Ovary (tissue), 7 donors: ENCODE measurements at regions not wholly inside any gene's neighbourhood (a gene's known extent, or its start where the extent isn't known, plus 50 kb on each side); places are given as distances from the start of the nearest gene placed in this dataset.

ENCODE experiments used
- DNase-seq, 5 donors: peaks; one replicate each; pipeline ENCODE4 v3.0.0-alpha.2; 2019 to 2020
- H3K27ac ChIP-seq, 2 donors: fragments of 200-600 bp; one replicate each; pipeline versions ENCODE4 v1.5.1 to v1.8.0; 2019 to 2022
- H3K27me3 ChIP-seq: fragments of 200-600 bp; one replicate; pipeline ENCODE4 v1.8.0; 2022
- H3K36me3 ChIP-seq: fragments of 200-600 bp; sonication (generic); one replicate; pipeline ENCODE4 v1.5.1; 2019
- H3K4me1 ChIP-seq: one replicate; pipeline ENCODE4 v1.8.1; 2013; ENCODE audit warnings: mild to moderate bottlenecking, moderate library complexity; ENCODE audit not compliant: insufficient read depth
- H3K4me3 ChIP-seq: fragments of 200-600 bp; sonication (generic); one replicate; pipeline ENCODE4 v1.5.1; 2017
- H3K9me3 ChIP-seq, 2 donors: fragments of 200-600 bp in 1 of 2; sonication (generic) in 1 of 2; one replicate each; pipeline versions ENCODE4 v1.5.1 to v1.8.1; 2013 to 2019; ENCODE audit warnings: mild to moderate bottlenecking in 1 of 2, moderate library complexity in 1 of 2
- EP300 ChIP-seq: sonication (generic); formaldehyde crosslinking; IDR thresholded peaks from one replicate; pipeline ENCODE4 v1.6.1; 2017; ENCODE audit warnings: antibody characterized with exemption
- POLR2A ChIP-seq: fragments of 450-650 bp; IDR thresholded peaks from one replicate; pipeline ENCODE4 v1.6.1; 2017; ENCODE audit warnings: antibody characterized with exemption, mild to moderate bottlenecking, moderate library complexity
- WGBS, 3 donors: extraction: QIAGEN DNeasy Blood & Tissue Kit in 1 of 3; methylation state at CpG; one replicate each; pipeline versions ENCODE4 v1.1.5 to v1.1.7; 2013 to 2017; 5-methylcytosine and 5-hydroxymethylcytosine counted together
- intact Hi-C, 4 donors: fragments of 100-400 bp; cut with DNase I; formaldehyde crosslinking; loops; one replicate each; pipeline versions ENCODE4 v1.11.0 to v1.15.1; 2022 to 2023
- TF ChIP-seq, protein P1 (sequence below), 3 donors: fragments of 450-650 bp in 2 of 3; fragments of 200-600 bp in 1 of 3; IDR thresholded peaks; one replicate each; pipeline versions ENCODE4 v1.5.1 to v1.8.0; 2016 to 2022; ENCODE audit warnings: antibody characterized with exemption in 3 of 3, mild to moderate bottlenecking in 1 of 3
- donor health status: DM: no; HTN: no; CAD: no; lungs with moderate emphysema.
- donor health status: DM: no; HTN: no; CAD: no.
- donor health status: Bipolar disorder and iron deficiency.
- donor health status: DM: no; HTN: no; CAD: no.
- donor health status: DM: yes; HTN: yes; CAD: no.

DNA sequence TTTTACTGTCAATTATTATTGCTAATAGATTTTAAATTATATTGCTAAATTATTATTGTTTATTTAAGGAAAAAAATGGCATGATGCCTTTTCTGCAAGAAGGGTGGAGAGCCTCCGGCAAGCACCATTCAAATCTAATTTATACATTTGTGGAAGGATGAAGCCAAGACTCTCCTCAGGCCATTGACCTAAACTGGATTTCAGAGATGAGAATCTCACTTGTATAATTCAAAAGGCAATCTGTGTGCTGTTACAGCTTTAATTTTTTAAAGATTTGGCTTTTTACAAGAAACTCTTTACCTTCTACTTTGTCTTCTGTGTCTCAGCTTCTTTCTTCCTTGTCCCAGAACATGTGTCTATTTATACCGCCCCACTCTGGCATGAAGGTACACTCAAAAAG is 722.5 kb downstream of the ETS1 start:
- Histone ChIP-seq H3K9me3 (no peaks in the 10 kb centered on the region), H3K27me3 (no peaks in the 10 kb centered on the region), H3K4me1 (no peaks in the 10 kb centered on the region), H3K36me3 (no peaks in the 10 kb centered on the region), H3K27ac (no peak overlapping the region), H3K4me3 (no peak overlapping the region)
- TF ChIP-seq POLR2A (no peak), EP300 (no peak)
- TF ChIP-seq, protein P1, sequence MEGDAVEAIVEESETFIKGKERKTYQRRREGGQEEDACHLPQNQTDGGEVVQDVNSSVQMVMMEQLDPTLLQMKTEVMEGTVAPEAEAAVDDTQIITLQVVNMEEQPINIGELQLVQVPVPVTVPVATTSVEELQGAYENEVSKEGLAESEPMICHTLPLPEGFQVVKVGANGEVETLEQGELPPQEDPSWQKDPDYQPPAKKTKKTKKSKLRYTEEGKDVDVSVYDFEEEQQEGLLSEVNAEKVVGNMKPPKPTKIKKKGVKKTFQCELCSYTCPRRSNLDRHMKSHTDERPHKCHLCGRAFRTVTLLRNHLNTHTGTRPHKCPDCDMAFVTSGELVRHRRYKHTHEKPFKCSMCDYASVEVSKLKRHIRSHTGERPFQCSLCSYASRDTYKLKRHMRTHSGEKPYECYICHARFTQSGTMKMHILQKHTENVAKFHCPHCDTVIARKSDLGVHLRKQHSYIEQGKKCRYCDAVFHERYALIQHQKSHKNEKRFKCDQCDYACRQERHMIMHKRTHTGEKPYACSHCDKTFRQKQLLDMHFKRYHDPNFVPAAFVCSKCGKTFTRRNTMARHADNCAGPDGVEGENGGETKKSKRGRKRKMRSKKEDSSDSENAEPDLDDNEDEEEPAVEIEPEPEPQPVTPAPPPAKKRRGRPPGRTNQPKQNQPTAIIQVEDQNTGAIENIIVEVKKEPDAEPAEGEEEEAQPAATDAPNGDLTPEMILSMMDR (IDR thresholded peaks at IDR 0.05) = no peak
- no peak for DNase-seq
- WGBS, 3 donors = 81 to 87% (median 84%) methylated on average over 2 of the region's 2 CpGs
- intact Hi-C loops = no loop called here

DNA sequence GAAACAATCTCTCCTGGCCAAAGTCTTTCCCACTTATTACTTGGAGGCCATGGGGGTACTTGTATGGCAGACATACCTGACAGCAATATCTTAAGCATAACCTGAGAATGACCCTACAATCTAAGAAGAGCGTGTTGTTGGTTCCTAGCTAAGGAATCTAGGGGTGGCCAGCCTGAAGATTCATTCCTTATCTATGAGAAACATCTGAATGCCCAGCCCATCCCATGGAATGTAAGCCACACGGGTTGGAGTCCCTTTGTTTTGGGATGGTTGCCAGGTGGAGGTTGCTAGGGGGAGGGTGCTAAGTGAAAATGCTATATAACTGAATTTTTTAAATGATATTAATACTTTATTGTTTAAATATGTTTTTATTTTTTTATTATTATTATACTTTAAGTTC is 725.0 kb downstream of the ETS1 start:
- Histone ChIP-seq H3K27me3 (no peaks in the 10 kb centered on the region), H3K27ac (no peak overlapping the region), H3K4me1 (no peaks in the 10 kb centered on the region), H3K36me3 (no peaks in the 10 kb centered on the region), H3K4me3 (no peak overlapping the region), H3K9me3 (no peaks in the 10 kb centered on the region)
- DNase-seq = no peak
- WGBS, 3 donors = 61 to 70% (median 62%) methylated on average over 2 of the region's 2 CpGs
- TF ChIP-seq EP300 (no peak), POLR2A (no peak)
- TF ChIP-seq, protein P1 (IDR thresholded peaks at IDR 0.05) = no peak
- intact Hi-C loops = no loop called here

DNA sequence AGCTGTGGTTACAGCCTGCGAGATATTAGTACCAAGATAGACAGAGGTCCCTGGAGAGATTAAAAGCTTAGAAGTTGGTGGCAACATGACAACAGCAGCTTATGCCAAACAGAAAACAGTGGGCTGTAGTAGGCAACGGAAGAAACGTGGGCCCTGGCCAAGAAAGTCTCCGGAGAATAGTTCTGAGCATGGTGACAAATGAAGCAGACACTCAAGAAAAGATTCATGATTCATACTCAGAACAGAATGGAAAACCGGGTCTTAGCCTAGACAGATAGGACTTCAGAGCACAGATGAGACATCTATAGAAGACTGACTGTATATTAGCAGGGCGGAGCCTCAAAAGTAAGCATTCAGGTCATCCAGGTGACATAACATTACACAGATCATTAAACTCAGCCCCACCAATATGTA is 727.4 kb downstream of the ETS1 start:
- Histone ChIP-seq H3K27me3 (no peaks in the 10 kb centered on the region), H3K36me3 (no peaks in the 10 kb centered on the region), H3K4me3 (no peak overlapping the region), H3K27ac (no peak overlapping the region), H3K9me3 (no peaks in the 10 kb centered on the region), H3K4me1 (no peaks in the 10 kb centered on the region)
- TF ChIP-seq POLR2A (no peak), EP300 (no peak)
- TF ChIP-seq, protein P1 (IDR thresholded peaks at IDR 0.05) = no peak
- DNase-seq = no peak
- WGBS, 3 donors = 76 to 85% (median 80%) methylated on average over 6 of the region's 6 CpGs
- intact Hi-C loops = no loop called here

DNA sequence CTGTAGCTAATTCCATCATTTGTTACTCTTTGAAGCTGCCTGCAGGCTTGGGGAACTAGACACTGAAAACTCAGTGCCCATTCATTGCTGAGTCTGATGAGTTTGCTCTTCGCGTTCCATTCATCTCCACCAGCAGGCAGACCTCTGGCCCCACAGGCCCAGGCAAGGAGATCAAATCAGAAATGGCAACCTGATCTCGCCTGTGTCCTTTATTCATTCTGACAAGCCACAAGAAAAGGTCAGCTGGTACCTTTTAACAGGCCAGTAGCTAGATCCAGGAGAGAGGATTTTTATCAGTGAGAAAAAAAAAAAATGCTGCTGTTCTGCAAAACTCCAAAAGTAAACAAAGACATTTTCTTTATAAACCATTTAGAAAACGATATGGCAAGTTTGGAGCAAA is 742.5 kb downstream of the ETS1 start:
- 57 to 73% (median 58%) methylated on average over 4 of the region's 4 CpGs for WGBS, 3 donors

More for the DNA sequence above, 742.5 kb downstream of the ETS1 start:
- no peaks in the 10 kb centered on the region for H3K27me3 ChIP-seq
- H3K36me3 ChIP-seq = no peaks in the 10 kb centered on the region
- H3K4me1 ChIP-seq = no peaks in the 10 kb centered on the region
- intact Hi-C loops = no loop called here
- H3K27ac ChIP-seq = no peak overlapping the region
- H3K4me3 ChIP-seq = no peak overlapping the region
- TF ChIP-seq EP300 (no peak), POLR2A (no peak)
- TF ChIP-seq, protein P1 (IDR thresholded peaks at IDR 0.05) = no peak
- DNase-seq = no peak
- no peaks in the 10 kb centered on the region for H3K9me3 ChIP-seq
